ENCODE measurements at regions not wholly inside any gene's neighbourhood (a gene's known extent, or its start where the extent isn't known, plus 50 kb on each side); places are given as distances from the start of the nearest gene placed in this dataset.
A peak's percentile ranks its signal among the peaks of the same experiment; 100 is the strongest.
"Not testable (repeated sequence)": the region's sequence is repeated elsewhere in the genome, so short reads cannot be mapped to it uniquely, and the experiment has no call there.

DNA sequence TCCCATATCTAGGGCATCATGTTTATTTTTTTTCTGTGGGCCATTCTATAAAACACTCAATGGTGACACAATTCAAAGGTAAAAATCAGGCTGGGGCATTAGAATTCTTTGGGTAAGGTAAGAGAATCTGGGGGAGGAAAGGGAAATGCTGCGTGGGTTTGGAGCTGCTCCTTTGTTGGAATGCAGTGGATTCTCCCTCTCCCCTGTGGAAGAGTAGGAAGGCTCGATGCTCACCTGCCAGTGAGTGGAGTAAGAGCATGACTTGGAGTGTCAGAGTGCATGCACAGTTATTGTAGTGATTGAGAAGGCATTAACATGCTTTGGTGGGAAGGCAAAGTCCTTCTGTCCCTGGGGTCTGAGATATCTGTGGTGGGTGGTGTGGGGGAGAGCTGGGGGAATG lies 280.0 kb downstream of the PDCD6IP start:
- DNase-seq (ENCODE audit: insufficient read length, low spot score) (no peak), FAIRE-seq (no peak)

DNA sequence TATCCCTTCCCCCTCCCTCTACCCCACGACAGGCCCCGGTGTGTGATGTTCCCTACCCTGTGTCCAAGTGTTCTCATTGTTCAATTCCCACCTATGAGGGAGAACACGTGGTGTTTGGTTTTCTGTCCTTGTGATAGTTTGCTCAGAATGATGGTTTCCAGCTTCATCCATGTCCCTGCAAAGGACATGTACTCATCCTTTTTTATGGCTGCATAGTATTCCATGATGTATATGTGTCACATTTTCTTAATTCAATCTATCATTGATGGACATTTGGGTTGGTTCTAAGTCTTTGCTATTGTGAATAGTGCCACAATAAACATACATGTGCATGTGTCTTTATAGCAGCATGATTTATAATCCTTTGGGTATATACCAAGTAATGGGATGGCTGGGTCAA lies 281.4 kb downstream of the PDCD6IP start:
- DNase-seq (ENCODE audit: insufficient read length, low spot score); FAIRE-seq: not testable (repeated sequence)

More for the DNA sequence above, 280.0 kb downstream of the PDCD6IP start:
- TF ChIP-seq POLR2AphosphoS5 (IDR thresholded peaks at IDR 0.05; ENCODE audit: low read depth, low read length) = no peak
- TF ChIP-seq POLR2A (IDR thresholded peaks at IDR 0.05; ENCODE audit: low read depth, low read length) = no peak
- no peak for TF ChIP-seq TAF1 (IDR thresholded peaks at IDR 0.05; ENCODE audit: low read depth, low read length)
- no peak for TF ChIP-seq SPI1 (IDR thresholded peaks at IDR 0.05; ENCODE audit: low read depth, low read length)
- no peak for TF ChIP-seq PAX5 (IDR thresholded peaks at IDR 0.05; ENCODE audit: insufficient read depth, low read length, severe bottlenecking)
- no peak for TF ChIP-seq POU2F2 (IDR thresholded peaks at IDR 0.05; ENCODE audit: low read depth, low read length)

DNA sequence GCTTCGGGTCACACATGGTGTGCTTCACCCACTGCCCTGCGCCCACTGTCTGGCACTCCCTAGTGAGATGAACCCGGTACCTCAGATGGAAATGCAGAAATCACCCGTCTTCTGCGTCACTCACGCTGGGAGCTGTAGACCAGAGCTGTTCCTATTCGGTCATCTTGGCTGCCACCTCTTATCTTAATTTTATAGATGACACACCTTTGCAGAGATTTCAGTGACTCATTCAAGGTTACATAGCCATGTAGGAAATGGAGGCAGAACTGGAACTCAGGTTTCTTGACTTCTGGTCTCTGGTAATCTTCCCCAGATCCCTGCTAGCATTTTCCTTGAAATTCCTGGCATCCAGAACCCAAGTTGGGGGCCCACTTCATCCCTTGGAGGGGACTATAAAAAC lies 291.9 kb downstream of the PDCD6IP start:
- not testable (repeated sequence) for DNase-seq (ENCODE audit: insufficient read length, low spot score); FAIRE-seq

DNA sequence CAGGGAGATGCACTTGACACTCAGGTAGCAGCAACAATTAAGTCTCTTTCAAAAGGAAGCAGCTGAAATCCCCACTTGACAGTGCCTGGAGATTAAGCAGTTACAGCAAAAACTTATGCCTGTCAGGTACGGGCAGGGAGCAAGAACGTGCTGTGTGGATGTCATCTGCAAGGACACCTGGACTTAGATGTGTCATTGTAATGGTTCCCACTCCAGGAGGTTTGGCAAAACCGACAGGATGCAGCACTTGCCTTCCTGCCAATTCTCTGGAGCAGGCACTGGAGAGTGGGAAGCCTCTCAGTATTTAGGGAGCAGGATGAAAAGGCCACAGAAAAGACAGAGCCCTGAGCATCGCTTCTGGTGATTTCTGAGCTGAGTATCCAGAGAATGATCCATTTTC lies 292.4 kb downstream of the PDCD6IP start:
- FAIRE-seq = no peak
- no peak for TF ChIP-seq PAX5 (IDR thresholded peaks at IDR 0.05; ENCODE audit: insufficient read depth, low read length, severe bottlenecking)
- no peak for TF ChIP-seq POLR2AphosphoS5 (IDR thresholded peaks at IDR 0.05; ENCODE audit: low read depth, low read length)
- no peak for TF ChIP-seq TAF1 (IDR thresholded peaks at IDR 0.05; ENCODE audit: low read depth, low read length)
- no peak for TF ChIP-seq SPI1 (IDR thresholded peaks at IDR 0.05; ENCODE audit: low read depth, low read length)
- TF ChIP-seq POU2F2 (IDR thresholded peaks at IDR 0.05; ENCODE audit: low read depth, low read length) = no peak
- TF ChIP-seq POLR2A (IDR thresholded peaks at IDR 0.05; ENCODE audit: low read depth, low read length) = no peak
- DNase-seq (ENCODE audit: insufficient read length, low spot score) = no peak

DNA sequence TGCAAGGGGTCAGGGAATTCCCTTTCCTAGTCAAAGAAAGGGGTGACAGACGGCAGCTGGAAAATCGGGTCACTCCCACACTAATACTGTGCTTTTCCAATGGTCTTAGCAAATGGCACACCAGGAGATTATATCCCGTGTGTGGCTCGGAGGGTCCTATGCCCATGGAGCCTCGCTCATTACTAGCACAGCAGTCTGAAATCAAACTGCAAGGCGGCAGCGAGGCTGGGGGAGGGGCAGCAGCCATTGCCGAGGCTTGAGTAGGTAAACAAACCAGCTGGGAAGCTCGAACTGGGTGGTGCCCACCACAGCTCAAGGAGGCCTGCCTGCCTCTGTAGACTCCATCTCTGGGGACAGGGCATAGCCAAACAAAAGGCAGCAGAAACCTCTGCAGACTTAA lies 295.9 kb downstream of the PDCD6IP start:
- FAIRE-seq; DNase-seq (ENCODE audit: insufficient read length, low spot score): not testable (repeated sequence)

DNA sequence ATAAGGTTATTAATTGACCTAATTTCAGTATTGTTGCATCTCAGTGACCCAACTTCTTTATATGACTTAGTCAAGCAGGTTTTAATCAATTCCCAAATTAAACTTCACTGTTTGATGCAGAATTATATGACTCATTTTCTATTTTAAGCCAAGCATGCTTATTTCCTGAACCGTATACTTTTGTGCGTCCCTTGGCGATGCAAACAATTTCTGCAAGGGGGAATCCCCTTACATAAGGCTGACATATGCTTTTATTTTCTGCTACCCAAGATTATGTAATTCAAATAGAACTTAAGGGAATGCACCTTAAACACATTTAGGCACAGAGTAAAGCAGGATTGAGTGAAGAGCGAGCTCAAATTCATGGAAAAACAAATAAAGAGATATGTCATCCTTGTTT lies 303.9 kb downstream of the PDCD6IP start:
- DNase-seq (ENCODE audit: insufficient read length, low spot score) (no peak), FAIRE-seq (no peak)
- TF ChIP-seq POLR2AphosphoS5 (IDR thresholded peaks at IDR 0.05; ENCODE audit: low read depth, low read length) (no peak), PAX5 (IDR thresholded peaks at IDR 0.05; ENCODE audit: insufficient read depth, low read length, severe bottlenecking) (no peak)

DNA sequence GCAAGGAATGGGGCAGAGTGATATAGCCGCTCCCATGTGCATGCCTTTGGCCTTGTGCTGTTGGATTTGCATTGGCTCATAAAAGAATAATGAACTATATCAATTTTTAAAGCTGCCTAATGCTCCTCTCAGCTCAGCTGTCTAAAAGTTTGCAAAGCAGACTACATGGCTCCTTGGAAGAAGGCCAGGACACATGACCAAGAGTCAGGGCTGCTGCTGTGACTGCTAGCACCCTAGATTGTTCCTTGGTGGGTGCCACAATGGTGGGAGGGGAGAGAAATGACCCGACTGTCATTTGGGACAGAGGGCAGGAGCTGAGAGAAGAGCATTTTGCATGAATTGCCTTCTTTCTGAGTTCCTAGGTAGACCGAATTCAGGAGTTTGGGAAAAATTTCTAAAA lies 307.9 kb downstream of the PDCD6IP start:
- DNase-seq (ENCODE audit: insufficient read length, low spot score) (no peak), FAIRE-seq (no peak)
- TF ChIP-seq PAX5 (IDR thresholded peaks at IDR 0.05; ENCODE audit: insufficient read depth, low read length, severe bottlenecking) (no peak), SPI1 (IDR thresholded peaks at IDR 0.05; ENCODE audit: low read depth, low read length) (no peak), POLR2AphosphoS5 (IDR thresholded peaks at IDR 0.05; ENCODE audit: low read depth, low read length) (no peak), TAF1 (IDR thresholded peaks at IDR 0.05; ENCODE audit: low read depth, low read length) (no peak), POLR2A (IDR thresholded peaks at IDR 0.05; ENCODE audit: low read depth, low read length) (no peak), POU2F2 (IDR thresholded peaks at IDR 0.05; ENCODE audit: low read depth, low read length) (no peak)

DNA sequence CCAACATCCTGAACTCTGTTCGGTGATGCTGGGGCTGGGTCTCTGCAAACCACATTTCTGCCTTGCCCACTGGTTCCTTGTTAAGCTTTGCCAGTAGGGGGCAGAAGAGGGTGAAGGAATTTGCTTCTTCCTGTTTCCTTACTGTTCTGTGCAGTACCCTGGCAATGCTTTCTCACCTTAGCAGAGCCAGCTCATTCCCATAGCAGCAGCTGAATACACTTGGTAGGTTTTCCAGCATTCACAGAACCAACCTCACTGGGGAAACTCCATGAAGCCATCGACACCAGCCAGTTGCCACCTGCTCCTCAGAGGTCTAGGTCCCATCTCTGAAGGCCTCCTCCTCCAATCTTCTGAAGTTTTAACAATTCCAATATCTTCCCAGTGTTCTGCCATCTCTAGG lies 308.4 kb downstream of the PDCD6IP start:
- TF ChIP-seq SPI1 (IDR thresholded peaks at IDR 0.05; ENCODE audit: low read depth, low read length) (no peak), PAX5 (IDR thresholded peaks at IDR 0.05; ENCODE audit: insufficient read depth, low read length, severe bottlenecking) (no peak), POU2F2 (IDR thresholded peaks at IDR 0.05; ENCODE audit: low read depth, low read length) (no peak), TAF1 (IDR thresholded peaks at IDR 0.05; ENCODE audit: low read depth, low read length) (no peak), POLR2A (IDR thresholded peaks at IDR 0.05; ENCODE audit: low read depth, low read length) (no peak), POLR2AphosphoS5 (IDR thresholded peaks at IDR 0.05; ENCODE audit: low read depth, low read length) (no peak)
- FAIRE-seq (peak; percentile 75), DNase-seq (ENCODE audit: insufficient read length, low spot score) (no peak)

DNA sequence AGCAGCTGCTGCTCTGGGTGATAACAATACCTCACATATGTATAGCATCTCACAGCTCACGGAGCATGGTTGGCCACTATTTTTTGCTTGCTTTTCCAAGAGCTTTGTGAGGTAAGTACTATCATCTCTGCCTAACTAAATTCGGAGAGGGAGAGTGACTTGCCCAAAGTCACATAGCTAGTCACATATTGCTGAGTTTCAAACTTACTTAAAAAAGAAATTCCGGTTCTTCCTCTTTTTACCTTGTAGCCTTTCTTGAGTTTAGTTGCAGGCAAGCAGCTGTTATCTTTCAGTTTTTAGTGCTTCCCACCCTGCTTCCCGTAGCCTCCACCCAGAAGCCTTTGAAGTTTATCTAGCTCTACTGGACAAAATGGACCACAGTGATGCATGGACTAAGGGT lies 309.2 kb downstream of the PDCD6IP start:
- FAIRE-seq (no peak), DNase-seq (ENCODE audit: insufficient read length, low spot score) (no peak)
- TF ChIP-seq PAX5 (IDR thresholded peaks at IDR 0.05; ENCODE audit: insufficient read depth, low read length, severe bottlenecking) (no peak), SPI1 (IDR thresholded peaks at IDR 0.05; ENCODE audit: low read depth, low read length) (peak; percentile 17; the same call in 1 of the 2 replicates)

DNA sequence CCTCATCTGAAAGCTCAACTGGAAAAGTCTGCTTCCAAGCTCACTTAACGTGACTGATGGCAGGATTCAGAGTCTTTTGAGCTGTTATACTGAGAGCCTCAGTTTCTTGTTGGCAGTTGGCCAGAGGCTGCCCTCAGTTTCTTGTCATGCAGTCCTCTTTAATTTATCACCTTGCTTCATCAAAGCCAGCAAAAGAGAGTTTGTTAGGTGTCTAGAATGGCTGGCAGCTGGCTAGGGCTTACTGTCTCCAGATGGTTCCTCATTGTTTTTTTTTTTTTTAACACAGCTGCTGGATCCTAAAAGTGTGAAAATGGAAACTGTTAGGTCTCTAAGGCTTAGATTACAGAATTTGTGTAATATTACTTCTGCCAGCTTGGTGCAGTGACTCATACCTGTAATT lies 310.6 kb downstream of the PDCD6IP start:
- FAIRE-seq = no peak
- TF ChIP-seq PAX5 (IDR thresholded peaks at IDR 0.05; ENCODE audit: insufficient read depth, low read length, severe bottlenecking) = no peak
- no peak for TF ChIP-seq POLR2A (IDR thresholded peaks at IDR 0.05; ENCODE audit: low read depth, low read length)
- no peak for TF ChIP-seq TAF1 (IDR thresholded peaks at IDR 0.05; ENCODE audit: low read depth, low read length)
- TF ChIP-seq POLR2AphosphoS5 (IDR thresholded peaks at IDR 0.05; ENCODE audit: low read depth, low read length) = no peak
- TF ChIP-seq SPI1 (IDR thresholded peaks at IDR 0.05; ENCODE audit: low read depth, low read length) = no peak
- no peak for TF ChIP-seq POU2F2 (IDR thresholded peaks at IDR 0.05; ENCODE audit: low read depth, low read length)
- DNase-seq (ENCODE audit: insufficient read length, low spot score) = no peak

DNA sequence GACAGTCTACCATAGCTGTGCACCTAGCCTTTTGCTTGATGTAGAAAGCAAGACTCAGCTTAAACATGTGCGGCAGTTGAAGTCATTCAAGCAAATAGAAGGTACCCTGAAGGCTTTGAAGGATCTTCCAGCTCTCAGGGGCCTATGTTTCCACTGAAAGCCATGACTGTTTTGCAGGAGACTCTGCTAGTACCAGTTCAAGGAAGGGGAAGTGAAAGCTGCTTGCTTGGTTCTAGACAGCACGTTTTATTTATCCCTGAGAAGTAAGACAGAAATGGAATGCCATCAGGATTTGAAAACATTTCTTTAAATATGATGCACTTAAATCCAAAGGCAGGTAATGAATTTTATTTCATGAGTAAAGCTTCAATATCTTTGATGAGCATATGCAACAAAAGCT lies 311.4 kb downstream of the PDCD6IP start:
- FAIRE-seq = no peak

DNA sequence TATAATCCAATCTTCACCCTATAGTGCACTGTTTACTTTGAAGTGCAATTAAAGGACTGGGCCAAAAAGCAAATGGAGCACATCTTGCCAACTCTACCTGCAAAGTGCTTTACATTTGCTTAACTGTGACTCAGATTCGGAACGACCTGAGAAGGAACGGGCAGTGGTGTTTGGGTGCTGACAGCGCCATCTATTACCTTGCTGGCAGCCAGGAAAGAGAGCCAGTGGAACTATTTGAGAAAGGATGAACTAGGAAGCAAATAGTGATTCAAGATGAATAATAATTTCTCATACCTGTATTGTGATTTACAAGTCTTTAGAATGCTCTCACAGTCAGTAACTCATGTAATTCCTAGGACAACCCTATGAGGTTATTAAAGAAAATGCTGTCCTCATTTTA lies 312.9 kb downstream of the PDCD6IP start:
- FAIRE-seq (no peak), DNase-seq (ENCODE audit: insufficient read length, low spot score) (no peak)
- TF ChIP-seq POLR2AphosphoS5 (IDR thresholded peaks at IDR 0.05; ENCODE audit: low read depth, low read length) = no peak
- TF ChIP-seq POU2F2 (IDR thresholded peaks at IDR 0.05; ENCODE audit: low read depth, low read length) = no peak
- TF ChIP-seq POLR2A (IDR thresholded peaks at IDR 0.05; ENCODE audit: low read depth, low read length) = no peak
- no peak for TF ChIP-seq SPI1 (IDR thresholded peaks at IDR 0.05; ENCODE audit: low read depth, low read length)
- TF ChIP-seq PAX5 (IDR thresholded peaks at IDR 0.05; ENCODE audit: insufficient read depth, low read length, severe bottlenecking) = no peak
- no peak for TF ChIP-seq TAF1 (IDR thresholded peaks at IDR 0.05; ENCODE audit: low read depth, low read length)

More for the DNA sequence above, 311.4 kb downstream of the PDCD6IP start:
- TF ChIP-seq POLR2AphosphoS5 (IDR thresholded peaks at IDR 0.05; ENCODE audit: low read depth, low read length) = no peak
- no peak for TF ChIP-seq TAF1 (IDR thresholded peaks at IDR 0.05; ENCODE audit: low read depth, low read length)
- TF ChIP-seq SPI1 (IDR thresholded peaks at IDR 0.05; ENCODE audit: low read depth, low read length) = peak; percentile 91
- no peak for DNase-seq (ENCODE audit: insufficient read length, low spot score)

DNA sequence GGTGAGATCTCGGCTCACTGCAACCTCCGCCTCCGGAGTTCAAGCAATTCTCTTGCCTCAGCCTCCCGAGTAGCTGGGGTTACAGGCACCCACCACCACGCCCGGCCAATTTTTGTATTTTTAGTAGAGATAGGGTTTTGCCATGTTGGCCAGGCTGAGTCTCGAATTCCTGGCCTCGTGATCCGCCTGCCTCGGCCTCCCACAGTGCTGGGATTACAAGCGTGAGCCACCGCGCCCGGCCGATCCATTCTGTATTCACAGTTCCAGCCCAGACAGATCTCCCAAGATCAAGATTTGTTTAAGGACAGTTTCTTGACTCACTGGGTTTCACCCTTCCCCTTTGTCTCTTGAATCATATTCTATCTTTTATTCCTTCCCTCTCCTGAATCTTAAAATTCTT lies 313.8 kb downstream of the PDCD6IP start:
- FAIRE-seq; DNase-seq (ENCODE audit: insufficient read length, low spot score): not testable (repeated sequence)
